Thyroid gland (tissue), 4 donors: ENCODE measurements at regions not wholly inside any gene's neighbourhood (a gene's known extent, or its start where the extent isn't known, plus 50 kb on each side); places are given as distances from the start of the nearest gene placed in this dataset.

ENCODE experiments used
- POLR2A ChIP-seq, 2 donors: fragments of 450-650 bp; IDR thresholded peaks; one replicate each; pipeline ENCODE4 v1.6.1; 2017; ENCODE audit warnings: antibody characterized with exemption in 2 of 2, mild to moderate bottlenecking in 2 of 2, moderate library complexity in 1 of 2
- TF ChIP-seq, protein P1 (sequence below), 6 experiments: fragments of 200-600 bp in 3 of 6; fragments of 450-650 bp in 3 of 6; sonication (generic) in 3 of 6; IDR thresholded peaks; one replicate each; pipeline ENCODE4 v1.5.1; 2016 to 2019; ENCODE audit warnings: antibody characterized with exemption in 6 of 6, mild to moderate bottlenecking in 2 of 6, inconsistent platforms in 1 of 6, moderate library complexity in 1 of 6

DNA sequence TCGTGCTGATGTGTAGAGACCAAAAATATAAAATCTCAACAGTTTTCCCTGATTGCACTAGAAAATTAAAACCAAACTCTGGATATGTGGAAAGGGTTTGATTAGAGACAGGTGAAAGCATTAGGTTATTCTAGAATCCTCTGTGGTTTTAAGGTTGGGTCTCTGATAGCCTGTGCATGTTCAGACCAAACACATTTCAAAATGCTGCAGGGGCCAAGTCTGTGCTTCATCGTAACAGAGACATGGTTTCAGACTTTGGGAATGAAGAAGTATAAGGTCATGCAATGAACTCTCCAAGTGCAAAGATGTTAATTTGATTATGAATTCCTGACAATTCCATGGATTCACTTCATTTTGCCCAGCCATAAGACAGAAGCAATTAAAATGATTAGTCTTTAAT, 261.0 kb upstream of the KCNJ16 start:
- TF ChIP-seq POLR2A (IDR thresholded peaks at IDR 0.05): no peak
- TF ChIP-seq, protein P1, sequence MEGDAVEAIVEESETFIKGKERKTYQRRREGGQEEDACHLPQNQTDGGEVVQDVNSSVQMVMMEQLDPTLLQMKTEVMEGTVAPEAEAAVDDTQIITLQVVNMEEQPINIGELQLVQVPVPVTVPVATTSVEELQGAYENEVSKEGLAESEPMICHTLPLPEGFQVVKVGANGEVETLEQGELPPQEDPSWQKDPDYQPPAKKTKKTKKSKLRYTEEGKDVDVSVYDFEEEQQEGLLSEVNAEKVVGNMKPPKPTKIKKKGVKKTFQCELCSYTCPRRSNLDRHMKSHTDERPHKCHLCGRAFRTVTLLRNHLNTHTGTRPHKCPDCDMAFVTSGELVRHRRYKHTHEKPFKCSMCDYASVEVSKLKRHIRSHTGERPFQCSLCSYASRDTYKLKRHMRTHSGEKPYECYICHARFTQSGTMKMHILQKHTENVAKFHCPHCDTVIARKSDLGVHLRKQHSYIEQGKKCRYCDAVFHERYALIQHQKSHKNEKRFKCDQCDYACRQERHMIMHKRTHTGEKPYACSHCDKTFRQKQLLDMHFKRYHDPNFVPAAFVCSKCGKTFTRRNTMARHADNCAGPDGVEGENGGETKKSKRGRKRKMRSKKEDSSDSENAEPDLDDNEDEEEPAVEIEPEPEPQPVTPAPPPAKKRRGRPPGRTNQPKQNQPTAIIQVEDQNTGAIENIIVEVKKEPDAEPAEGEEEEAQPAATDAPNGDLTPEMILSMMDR (IDR thresholded peaks at IDR 0.05): no peak
